ENCODE measurements at regions not wholly inside any gene's neighbourhood (a gene's known extent, or its start where the extent isn't known, plus 50 kb on each side); places are given as distances from the start of the nearest gene placed in this dataset.

DNA sequence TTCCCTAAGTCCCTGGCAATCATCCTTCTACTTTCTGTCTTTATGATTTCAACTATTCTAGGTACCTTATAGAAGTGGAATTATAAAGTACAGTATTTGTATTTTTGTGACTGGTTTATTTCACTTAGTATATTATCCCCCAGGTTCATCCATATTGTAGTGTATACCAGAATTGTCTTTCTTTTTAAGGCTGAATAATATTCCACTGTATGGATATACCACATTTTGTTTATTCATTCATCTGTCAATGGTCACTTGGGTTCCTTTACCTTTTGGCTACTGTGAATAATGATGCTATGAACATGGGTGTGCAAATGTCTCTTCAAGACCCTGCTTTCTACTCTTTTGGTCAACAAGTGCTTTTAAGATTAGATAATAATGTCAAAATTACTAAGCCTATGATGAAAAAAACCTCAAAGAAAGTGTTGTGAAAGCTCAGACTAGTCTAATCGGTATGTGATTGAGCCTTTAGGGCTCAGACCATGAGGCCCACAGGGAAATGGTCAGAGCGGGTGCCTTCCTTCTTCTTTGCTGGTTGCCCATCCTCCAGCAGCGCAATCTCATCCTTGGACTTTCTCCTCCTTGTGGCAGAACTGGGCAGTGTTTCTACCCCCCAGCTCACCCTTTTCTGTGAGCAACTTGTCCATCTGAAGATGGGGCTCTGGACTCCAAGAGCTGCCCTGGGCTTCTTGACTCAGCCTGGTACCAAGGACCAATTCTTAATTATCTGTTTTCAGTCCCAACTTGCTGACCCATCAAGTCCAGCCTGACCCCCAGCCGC is 105.4 kb downstream of the TTC8 start:
- peaks cover 0 to 13% (median 2%) of the 10 kb centered on the region in 7 donors for H3K9me3 Mint-ChIP-seq
- no peaks in the 10 kb centered on the region for H3K36me3 ChIP-seq (ENCODE audit: control insufficient read depth, insufficient read depth, low read length)
- DNase-seq (peak in 1 of 3 donors; percentile 7), ATAC-seq (ENCODE audit: low read depth in 2 of 2) (no peak)
- H3K27me3 ChIP-seq (ENCODE audit: control insufficient read depth, insufficient read depth, low read length), result peaks cover 11% of the 10 kb centered on the region
- no peak overlapping the region for H3K27ac ChIP-seq (ENCODE audit: insufficient read depth, low read length, poor library complexity, severe bottlenecking)
- H3K27me3 Mint-ChIP-seq, result peaks cover 7% of the 10 kb centered on the region
- H3K4me1 ChIP-seq (ENCODE audit: control insufficient read depth, insufficient read depth, low read length, poor library complexity, severe bottlenecking), result no peaks in the 10 kb centered on the region
- no peak overlapping the region for H3K4me3 Mint-ChIP-seq
- H3K4me1 Mint-ChIP-seq, result no peaks in the 10 kb centered on the region
- no peaks in the 10 kb centered on the region for H3K36me3 Mint-ChIP-seq
- no peak overlapping the region for H3K27ac Mint-ChIP-seq
- H3K9me3 ChIP-seq (ENCODE audit: control insufficient read depth in 2 of 2, low read length in 2 of 2), result no peaks in the 10 kb centered on the region
- H3K4me3 ChIP-seq (ENCODE audit: low read depth, low read length), result no peak overlapping the region

DNA sequence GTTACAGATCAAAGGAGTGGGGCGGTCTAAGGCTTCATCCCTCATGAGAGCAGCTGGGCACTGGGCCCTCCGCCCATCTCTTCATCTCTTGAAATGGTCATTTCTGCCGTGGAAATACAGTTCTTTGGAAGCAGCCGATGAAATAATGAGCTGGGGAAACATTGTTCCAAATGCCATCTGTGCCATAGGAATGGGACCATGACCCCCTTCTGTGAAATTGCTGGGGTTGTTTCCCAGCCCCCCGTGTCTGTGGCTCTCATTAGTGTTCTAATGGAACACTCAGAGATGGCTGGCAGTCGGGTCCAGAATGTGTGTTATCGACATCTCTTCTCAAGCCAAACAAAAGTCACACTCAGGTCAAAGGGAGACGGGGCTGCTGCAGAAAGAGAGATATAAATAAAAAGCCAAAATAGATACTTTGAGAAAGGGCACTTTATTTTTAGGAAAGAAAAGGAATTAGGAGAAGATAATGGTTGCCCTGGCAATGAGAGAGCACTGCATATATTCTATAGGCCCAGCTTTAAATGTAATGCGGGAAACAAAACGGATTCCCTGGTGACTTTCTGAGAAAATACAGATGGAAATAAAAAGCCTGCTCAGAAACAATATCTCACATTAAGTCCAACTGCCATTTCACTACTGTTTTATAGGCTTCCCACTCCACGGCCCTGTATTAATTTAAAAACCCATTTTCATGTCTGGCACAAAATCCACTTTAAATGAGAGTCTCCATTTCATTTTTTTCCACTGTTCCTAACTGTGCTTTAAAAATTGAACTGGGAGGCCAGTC is 107.1 kb downstream of the TTC8 start:
- Mint-ChIP-seq H3K4me1 (no peaks in the 10 kb centered on the region), H3K36me3 (no peaks in the 10 kb centered on the region), H3K27ac (no peak overlapping the region), H3K4me3 (no peak overlapping the region), H3K27me3 (peaks cover 10% of the 10 kb centered on the region), H3K9me3 (peaks cover 0 to 11% (median 1%) of the 10 kb centered on the region in 7 donors)
- Histone ChIP-seq H3K27me3 (ENCODE audit: control insufficient read depth, insufficient read depth, low read length) (peaks cover 9% of the 10 kb centered on the region), H3K9me3 (ENCODE audit: control insufficient read depth in 2 of 2, low read length in 2 of 2) (no peaks in the 10 kb centered on the region), H3K4me3 (ENCODE audit: low read depth, low read length) (no peak overlapping the region), H3K36me3 (ENCODE audit: control insufficient read depth, insufficient read depth, low read length) (no peaks in the 10 kb centered on the region), H3K27ac (ENCODE audit: insufficient read depth, low read length, poor library complexity, severe bottlenecking) (no peak overlapping the region), H3K4me1 (ENCODE audit: control insufficient read depth, insufficient read depth, low read length, poor library complexity, severe bottlenecking) (no peaks in the 10 kb centered on the region)
- ATAC-seq (ENCODE audit: low read depth in 2 of 2), result no peak
- no peak for DNase-seq

GRCh38 chr14:88933191-88933590 is 108.7 kb downstream of the TTC8 start:
- no peak for DNase-seq
- no peak overlapping the region for H3K27ac Mint-ChIP-seq
- no peaks in the 10 kb centered on the region for H3K4me1 ChIP-seq (ENCODE audit: control insufficient read depth, insufficient read depth, low read length, poor library complexity, severe bottlenecking)
- peaks cover 9% of the 10 kb centered on the region for H3K27me3 ChIP-seq (ENCODE audit: control insufficient read depth, insufficient read depth, low read length)
- no peaks in the 10 kb centered on the region for H3K4me1 Mint-ChIP-seq
- no peaks in the 10 kb centered on the region for H3K9me3 ChIP-seq (ENCODE audit: control insufficient read depth in 2 of 2, low read length in 2 of 2)
- no peak overlapping the region for H3K4me3 Mint-ChIP-seq
- H3K4me3 ChIP-seq (ENCODE audit: low read depth, low read length), result no peak overlapping the region
- H3K36me3 Mint-ChIP-seq, result no peaks in the 10 kb centered on the region
- peaks cover 10% of the 10 kb centered on the region for H3K27me3 Mint-ChIP-seq
- no peaks in the 10 kb centered on the region for H3K36me3 ChIP-seq (ENCODE audit: control insufficient read depth, insufficient read depth, low read length)
- no peak for ATAC-seq (ENCODE audit: low read depth in 2 of 2)
- no peak overlapping the region for H3K27ac ChIP-seq (ENCODE audit: insufficient read depth, low read length, poor library complexity, severe bottlenecking)
- H3K9me3 Mint-ChIP-seq, result peaks cover 0 to 11% (median 1%) of the 10 kb centered on the region in 7 donors

GRCh38 chr14:88934351-88934806 is 109.9 kb downstream of the TTC8 start:
- Histone ChIP-seq H3K4me3 (ENCODE audit: low read depth, low read length) (no peak overlapping the region), H3K27ac (ENCODE audit: insufficient read depth, low read length, poor library complexity, severe bottlenecking) (no peak overlapping the region), H3K4me1 (ENCODE audit: control insufficient read depth, insufficient read depth, low read length, poor library complexity, severe bottlenecking) (no peaks in the 10 kb centered on the region), H3K9me3 (ENCODE audit: control insufficient read depth in 2 of 2, low read length in 2 of 2) (no peaks in the 10 kb centered on the region), H3K36me3 (ENCODE audit: control insufficient read depth, insufficient read depth, low read length) (no peaks in the 10 kb centered on the region), H3K27me3 (ENCODE audit: control insufficient read depth, insufficient read depth, low read length) (peaks cover 7% of the 10 kb centered on the region)
- Mint-ChIP-seq H3K27me3 (peaks cover 15% of the 10 kb centered on the region), H3K4me3 (no peak overlapping the region), H3K27ac (no peak overlapping the region), H3K9me3 (peaks cover 0 to 7% (median 1%) of the 10 kb centered on the region in 7 donors), H3K36me3 (no peaks in the 10 kb centered on the region), H3K4me1 (no peaks in the 10 kb centered on the region)
- no peak for DNase-seq
- no peak for ATAC-seq (ENCODE audit: low read depth in 2 of 2)

DNA sequence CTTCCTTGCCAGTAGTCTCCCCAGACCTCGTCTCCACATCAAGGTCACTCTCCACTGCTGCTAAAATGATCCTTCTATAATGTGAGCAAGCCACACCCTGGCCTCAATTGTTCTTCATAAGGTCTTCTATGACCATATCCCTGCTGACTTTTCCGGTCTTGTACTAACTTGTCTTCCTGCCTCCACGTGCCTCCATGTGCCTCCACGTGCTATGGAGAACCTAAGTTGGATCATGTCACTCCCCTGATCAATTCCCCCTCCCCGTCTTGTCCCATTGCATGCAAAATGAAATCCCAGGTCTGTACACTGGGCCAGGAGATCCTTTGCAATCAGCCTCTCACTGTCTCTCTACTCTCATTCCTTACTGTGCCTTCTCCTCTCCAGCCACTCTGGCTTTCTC is 110.6 kb downstream of the TTC8 start:
- Mint-ChIP-seq H3K36me3 (no peaks in the 10 kb centered on the region), H3K27me3 (peaks cover 15% of the 10 kb centered on the region)
- DNase-seq, result no peak

DNA sequence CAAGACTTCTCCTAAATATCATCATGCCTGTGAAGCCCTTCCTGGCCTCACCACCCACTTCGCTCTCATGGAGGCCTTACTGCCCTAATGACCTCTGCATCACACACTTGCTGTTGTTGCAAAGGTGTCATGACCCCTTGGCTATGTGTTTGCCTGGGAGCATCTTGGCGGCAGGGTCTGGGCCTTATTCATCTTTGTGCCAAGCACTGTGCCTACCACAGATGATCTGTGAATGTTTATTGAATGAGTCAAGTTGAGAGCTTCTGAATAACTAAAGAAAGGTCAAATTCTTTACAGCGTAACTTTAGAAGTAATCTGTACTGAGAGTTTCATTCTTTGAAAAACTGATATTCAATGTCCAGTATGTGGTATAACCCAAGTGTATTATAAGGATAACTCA is 113.3 kb downstream of the TTC8 start:
- H3K27me3 ChIP-seq (ENCODE audit: control insufficient read depth, insufficient read depth, low read length), result peaks cover 2% of the 10 kb centered on the region
- DNase-seq (no peak), ATAC-seq (ENCODE audit: low read depth in 2 of 2) (no peak)
- no peak overlapping the region for H3K27ac ChIP-seq (ENCODE audit: insufficient read depth, low read length, poor library complexity, severe bottlenecking)
- Mint-ChIP-seq H3K27ac (no peak overlapping the region), H3K36me3 (no peaks in the 10 kb centered on the region), H3K4me3 (no peak overlapping the region), H3K27me3 (peaks cover 10% of the 10 kb centered on the region), H3K4me1 (no peaks in the 10 kb centered on the region), H3K9me3 (peaks cover 0 to 3% (median 0%) of the 10 kb centered on the region in 7 donors)
- no peaks in the 10 kb centered on the region for H3K4me1 ChIP-seq (ENCODE audit: control insufficient read depth, insufficient read depth, low read length, poor library complexity, severe bottlenecking)
- no peaks in the 10 kb centered on the region for H3K9me3 ChIP-seq (ENCODE audit: control insufficient read depth in 2 of 2, low read length in 2 of 2)
- no peak overlapping the region for H3K4me3 ChIP-seq (ENCODE audit: low read depth, low read length)
- H3K36me3 ChIP-seq (ENCODE audit: control insufficient read depth, insufficient read depth, low read length), result no peaks in the 10 kb centered on the region

More for the DNA sequence above, 110.6 kb downstream of the TTC8 start:
- ATAC-seq (ENCODE audit: low read depth in 2 of 2), result no peak
- peaks cover 7% of the 10 kb centered on the region for H3K27me3 ChIP-seq (ENCODE audit: control insufficient read depth, insufficient read depth, low read length)
- H3K4me3 ChIP-seq (ENCODE audit: low read depth, low read length), result no peak overlapping the region
- Mint-ChIP-seq H3K9me3 (peaks cover 0 to 3% (median under 1%) of the 10 kb centered on the region in 7 donors), H3K4me1 (no peaks in the 10 kb centered on the region), H3K27ac (no peak overlapping the region), H3K4me3 (no peak overlapping the region)
- no peak overlapping the region for H3K27ac ChIP-seq (ENCODE audit: insufficient read depth, low read length, poor library complexity, severe bottlenecking)
- H3K4me1 ChIP-seq (ENCODE audit: control insufficient read depth, insufficient read depth, low read length, poor library complexity, severe bottlenecking), result no peaks in the 10 kb centered on the region
- H3K9me3 ChIP-seq (ENCODE audit: control insufficient read depth in 2 of 2, low read length in 2 of 2), result no peaks in the 10 kb centered on the region
- no peaks in the 10 kb centered on the region for H3K36me3 ChIP-seq (ENCODE audit: control insufficient read depth, insufficient read depth, low read length)

GRCh38 chr14:88940671-88941070 is 116.2 kb downstream of the TTC8 start:
- Histone ChIP-seq H3K9me3 (ENCODE audit: control insufficient read depth in 2 of 2, low read length in 2 of 2) (no peaks in the 10 kb centered on the region), H3K27me3 (ENCODE audit: control insufficient read depth, insufficient read depth, low read length) (no peaks in the 10 kb centered on the region), H3K27ac (ENCODE audit: insufficient read depth, low read length, poor library complexity, severe bottlenecking) (no peak overlapping the region), H3K4me3 (ENCODE audit: low read depth, low read length) (no peak overlapping the region), H3K4me1 (ENCODE audit: control insufficient read depth, insufficient read depth, low read length, poor library complexity, severe bottlenecking) (no peaks in the 10 kb centered on the region), H3K36me3 (ENCODE audit: control insufficient read depth, insufficient read depth, low read length) (no peaks in the 10 kb centered on the region)
- H3K4me1 Mint-ChIP-seq, result no peaks in the 10 kb centered on the region
- H3K27ac Mint-ChIP-seq, result no peak overlapping the region
- H3K4me3 Mint-ChIP-seq, result no peak overlapping the region
- DNase-seq, result no peak
- H3K27me3 Mint-ChIP-seq, result peaks cover 23% of the 10 kb centered on the region
- peaks cover 0 to 5% (median 0%) of the 10 kb centered on the region in 7 donors for H3K9me3 Mint-ChIP-seq
- H3K36me3 Mint-ChIP-seq, result no peaks in the 10 kb centered on the region
- no peak for ATAC-seq (ENCODE audit: low read depth in 2 of 2)

All from CD4-positive, CD25-positive, alpha-beta regulatory T cell (primary cell).